Nephron progenitor cell (in vitro differentiated cells): ENCODE measurements at regions not wholly inside any gene's neighbourhood (a gene's known extent, or its start where the extent isn't known, plus 50 kb on each side); places are given as distances from the start of the nearest gene placed in this dataset.

Experiments
- DNase-seq: peaks from one replicate; pipeline ENCODE4 v3.0.0; 2021
- H3K27ac Mint-ChIP-seq: 2 replicates; pipeline ENCODE4 v1.8.0; 2021; ENCODE audit warnings: mild to moderate bottlenecking, moderate library complexity, mixed read lengths
- H3K27me3 Mint-ChIP-seq: 2 replicates; pipeline ENCODE4 v1.8.0; 2021; ENCODE audit warnings: mild to moderate bottlenecking, low read depth, mixed read lengths; ENCODE audit not compliant: poor library complexity
- H3K36me3 Mint-ChIP-seq: 2 replicates; pipeline ENCODE4 v1.8.0; 2021; ENCODE audit warnings: low read depth, mixed read lengths
- H3K4me1 Mint-ChIP-seq: 2 replicates; pipeline ENCODE4 v1.8.0; 2021; ENCODE audit warnings: mixed read lengths
- H3K4me3 Mint-ChIP-seq: 2 replicates; pipeline ENCODE4 v1.8.0; 2021; ENCODE audit warnings: mild to moderate bottlenecking, moderate library complexity, mixed read lengths
- H3K9me3 Mint-ChIP-seq: 2 replicates; pipeline ENCODE4 v1.8.0; 2021; ENCODE audit warnings: mild to moderate bottlenecking, moderate library complexity, mixed read lengths
- CTCF ChIP-seq: fragments of 200-600 bp; sonication (generic); IDR thresholded peaks from 2 replicates; pipeline ENCODE4 v1.5.0; 2021; ENCODE audit warnings: antibody characterized with exemption

- no peak for TF ChIP-seq CTCF
- no peaks in the 10 kb centered on the region for H3K4me1 Mint-ChIP-seq
- H3K27ac Mint-ChIP-seq: no peak overlapping the region
- H3K27me3 Mint-ChIP-seq: no peaks in the 10 kb centered on the region
- no peak for DNase-seq
- no peaks in the 10 kb centered on the region for H3K9me3 Mint-ChIP-seq
- H3K4me3 Mint-ChIP-seq: no peak overlapping the region
- no peaks in the 10 kb centered on the region for H3K36me3 Mint-ChIP-seq
Observed at GRCh38 chr5:51559921-51560658, 176.8 kb downstream of the ISL1 start.

GRCh38 chr5:51566953-51567352 lies 183.7 kb downstream of the ISL1 start:
- Mint-ChIP-seq H3K27ac (no peak overlapping the region), H3K27me3 (no peaks in the 10 kb centered on the region), H3K4me3 (no peak overlapping the region)

GRCh38 chr5:51567636-51568035 lies 184.4 kb downstream of the ISL1 start:
- no peak for DNase-seq
- TF ChIP-seq CTCF: no peak
- Mint-ChIP-seq H3K4me3 (no peak overlapping the region), H3K27ac (no peak overlapping the region), H3K36me3 (no peaks in the 10 kb centered on the region), H3K4me1 (no peaks in the 10 kb centered on the region), H3K9me3 (no peaks in the 10 kb centered on the region), H3K27me3 (no peaks in the 10 kb centered on the region)

More at GRCh38 chr5:51566953-51567352, 183.7 kb downstream of the ISL1 start:
- H3K9me3 Mint-ChIP-seq: no peaks in the 10 kb centered on the region
- no peak for TF ChIP-seq CTCF
- no peaks in the 10 kb centered on the region for H3K4me1 Mint-ChIP-seq
- DNase-seq: no peak
- no peaks in the 10 kb centered on the region for H3K36me3 Mint-ChIP-seq

GRCh38 chr5:51573835-51574234 lies 190.6 kb downstream of the ISL1 start:
- no peak for DNase-seq
- Mint-ChIP-seq H3K9me3 (peaks cover 8% of the 10 kb centered on the region), H3K27me3 (no peaks in the 10 kb centered on the region), H3K4me1 (no peaks in the 10 kb centered on the region), H3K4me3 (no peak overlapping the region), H3K27ac (no peak overlapping the region), H3K36me3 (no peaks in the 10 kb centered on the region)
- no peak for TF ChIP-seq CTCF

GRCh38 chr5:51582871-51583394 lies 199.7 kb downstream of the ISL1 start:
- peaks cover 8% of the 10 kb centered on the region for H3K4me1 Mint-ChIP-seq
- no peaks in the 10 kb centered on the region for H3K9me3 Mint-ChIP-seq
- TF ChIP-seq CTCF: no peak
- DNase-seq: no peak
- no peak overlapping the region for H3K4me3 Mint-ChIP-seq
- no peaks in the 10 kb centered on the region for H3K36me3 Mint-ChIP-seq
- no peak overlapping the region for H3K27ac Mint-ChIP-seq
- H3K27me3 Mint-ChIP-seq: peaks cover 3% of the 10 kb centered on the region

- H3K27me3 Mint-ChIP-seq: no peaks in the 10 kb centered on the region
- no peak overlapping the region for H3K4me3 Mint-ChIP-seq
- H3K27ac Mint-ChIP-seq: no peak overlapping the region
- no peak for TF ChIP-seq CTCF
- H3K9me3 Mint-ChIP-seq: no peaks in the 10 kb centered on the region
- H3K36me3 Mint-ChIP-seq: no peaks in the 10 kb centered on the region
- H3K4me1 Mint-ChIP-seq: no peaks in the 10 kb centered on the region
- no peak for DNase-seq
Observed at GRCh38 chr5:51598026-51598425, 214.8 kb downstream of the ISL1 start.
